AML-193 (cell line): ENCODE measurements at regions not wholly inside any gene's neighbourhood (a gene's known extent, or its start where the extent isn't known, plus 50 kb on each side); places are given as distances from the start of the nearest gene placed in this dataset.

ENCODE experiments used
- DNase-seq, 2 experiments: peaks; one replicate each; lab custom pipeline; 2025; lab: John Stamatoyannopoulos, UW

GRCh38 chr5:39605588-39606575 lies 181.1 kb upstream of the DAB2 start:
- no peak for DNase-seq

GRCh38 chr5:39605145-39605544 lies 180.4 kb upstream of the DAB2 start:
- DNase-seq = no peak

GRCh38 chr5:39604491-39604890 lies 179.7 kb upstream of the DAB2 start:
- DNase-seq = no peak

GRCh38 chr5:39599721-39600431 lies 175.1 kb upstream of the DAB2 start:
- DNase-seq = peak; percentile 63

- no peak for DNase-seq
Measured at GRCh38 chr5:39598661-39599248, 174.0 kb upstream of the DAB2 start.

- DNase-seq = no peak
Measured at GRCh38 chr5:39588179-39588578, 163.4 kb upstream of the DAB2 start.

- no peak for DNase-seq
Measured at GRCh38 chr5:39587675-39588074, 162.9 kb upstream of the DAB2 start.

- DNase-seq = no peak
Measured at GRCh38 chr5:39586185-39586584, 161.4 kb upstream of the DAB2 start.

- no peak for DNase-seq
Measured at GRCh38 chr5:39584927-39585326, 160.1 kb upstream of the DAB2 start.

- peak; percentile 42 to 61 for DNase-seq
Measured at GRCh38 chr5:39580702-39581453, 156.1 kb upstream of the DAB2 start.

GRCh38 chr5:39579750-39580149 lies 155.0 kb upstream of the DAB2 start:
- no peak for DNase-seq

GRCh38 chr5:39578887-39579497 lies 154.2 kb upstream of the DAB2 start:
- peak; percentile 17 to 26 for DNase-seq

- no peak for DNase-seq
Measured at GRCh38 chr5:39577529-39577928, 152.7 kb upstream of the DAB2 start.

GRCh38 chr5:39570403-39571027 lies 145.7 kb upstream of the DAB2 start:
- peak; percentile 42 to 49 for DNase-seq

GRCh38 chr5:39569857-39570256 lies 145.1 kb upstream of the DAB2 start:
- DNase-seq = no peak

GRCh38 chr5:39566891-39567290 lies 142.1 kb upstream of the DAB2 start:
- DNase-seq = no peak

- DNase-seq = no peak
Measured at GRCh38 chr5:39566029-39566428, 141.2 kb upstream of the DAB2 start.

- DNase-seq = no peak
Measured at GRCh38 chr5:39561421-39561820, 136.6 kb upstream of the DAB2 start.

- no peak for DNase-seq
Measured at GRCh38 chr5:39560726-39561125, 135.9 kb upstream of the DAB2 start.

- no peak for DNase-seq
Measured at GRCh38 chr5:39559923-39560322, 135.1 kb upstream of the DAB2 start.

GRCh38 chr5:39558541-39558940 lies 133.8 kb upstream of the DAB2 start:
- DNase-seq = no peak
